ENCODE measurements at regions not wholly inside any gene's neighbourhood (a gene's known extent, or its start where the extent isn't known, plus 50 kb on each side); places are given as distances from the start of the nearest gene placed in this dataset.

DNA sequence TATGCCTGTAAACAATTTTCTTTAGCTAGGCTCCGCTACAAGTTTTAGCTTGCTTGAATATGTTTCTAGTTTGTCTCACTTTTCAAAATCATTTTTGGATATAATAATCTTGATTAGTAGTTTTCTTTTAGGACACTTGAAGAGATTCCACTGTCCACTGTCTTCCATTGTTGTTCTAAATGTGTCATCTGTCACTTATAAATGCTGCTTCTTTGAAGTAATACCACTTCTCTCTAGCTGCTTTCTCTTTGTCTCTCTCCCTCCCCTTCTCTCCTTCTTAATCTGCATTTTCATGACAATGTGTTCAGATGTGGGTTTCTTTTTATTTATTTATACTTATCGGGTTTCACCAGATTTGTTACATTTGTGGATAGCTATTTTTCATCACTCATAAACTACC lies 73.7 kb upstream of the DPP10 start:
- no peak for TF ChIP-seq EZH2 (optimal IDR thresholded peaks at IDR 0.05; ENCODE audit: low read depth, low read length)
- no peak for TF ChIP-seq CTCF (IDR thresholded peaks at IDR 0.05; ENCODE audit: low read length)
